Loucy (cell line): ENCODE measurements at regions not wholly inside any gene's neighbourhood (a gene's known extent, or its start where the extent isn't known, plus 50 kb on each side); places are given as distances from the start of the nearest gene placed in this dataset.

Experiments used
- H2AFZ ChIP-seq: fragments of 200-600 bp; sonication (generic); 2 replicates; pipeline ENCODE4 v1.6.0; 2016; ENCODE audit warnings: antibody characterized with exemption, mild to moderate bottlenecking, low read length, moderate library complexity
- H3F3A ChIP-seq: fragments of 200-600 bp; 2 replicates; pipeline ENCODE4 v1.6.0; 2016; ENCODE audit warnings: antibody characterized with exemption, low read depth, mild to moderate bottlenecking
- H3K27me3 ChIP-seq: fragments of 200-600 bp; sonication (generic); 2 replicates; pipeline ENCODE4 v1.6.1; 2014; ENCODE audit warnings: low read length, mild to moderate bottlenecking; ENCODE audit not compliant: insufficient read depth, poor library complexity, severe bottlenecking
- H3K36me3 ChIP-seq: fragments of 200-600 bp; sonication (generic); 2 replicates; pipeline ENCODE4 v1.6.1; 2016; ENCODE audit warnings: low read length; ENCODE audit not compliant: insufficient read depth
- H3K4me1 ChIP-seq: fragments of 200-600 bp; sonication (generic); 2 replicates; pipeline ENCODE4 v1.5.1; 2014; ENCODE audit warnings: low read length, mild to moderate bottlenecking; ENCODE audit not compliant: insufficient read depth, poor library complexity, severe bottlenecking
- H3K4me2 ChIP-seq: fragments of 200-600 bp; sonication (generic); 2 replicates; pipeline ENCODE4 v1.6.0; 2014; ENCODE audit warnings: antibody characterized with exemption, low read length, low read depth, mild to moderate bottlenecking; ENCODE audit not compliant: poor library complexity, severe bottlenecking
- H3K4me3 ChIP-seq: fragments of 200-600 bp; sonication (generic); 2 replicates; pipeline ENCODE4 v1.5.1; 2014; ENCODE audit warnings: low read length, mild to moderate bottlenecking, mixed read lengths; ENCODE audit not compliant: poor library complexity, severe bottlenecking
- H3K79me2 ChIP-seq: fragments of 200-600 bp; sonication (generic); 2 replicates; pipeline ENCODE4 v1.6.1; 2014; ENCODE audit warnings: low read length; ENCODE audit not compliant: insufficient read depth
- H3K9ac ChIP-seq: fragments of 200-600 bp; sonication (generic); 2 replicates; pipeline ENCODE4 v1.6.0; 2014; ENCODE audit warnings: mild to moderate bottlenecking, low read depth, low read length, moderate library complexity; ENCODE audit not compliant: poor library complexity, severe bottlenecking
- H3K9me2 ChIP-seq: fragments of 200-600 bp; sonication (generic); replicated peaks from 2 replicates; pipeline ENCODE4 v1.6.1; 2016; ENCODE audit warnings: low read depth, low read length, mixed read lengths
- H3K9me3 ChIP-seq: fragments of 200-600 bp; sonication (generic); 2 replicates; pipeline ENCODE4 v1.6.1; 2014; ENCODE audit warnings: mild to moderate bottlenecking, antibody characterized with exemption, low read length, low read depth; ENCODE audit not compliant: insufficient read depth
- H4K20me1 ChIP-seq: fragments of 200-600 bp; sonication (generic); 2 replicates; pipeline ENCODE4 v1.6.0; 2014; ENCODE audit warnings: antibody characterized with exemption, low read length, mild to moderate bottlenecking; ENCODE audit not compliant: insufficient read depth, poor library complexity, severe bottlenecking
- CTCF ChIP-seq: fragments of 200-600 bp; sonication (generic); conservative IDR thresholded peaks from 2 replicates; pipeline ENCODE4 v1.5.1; 2014; ENCODE audit warnings: mild to moderate bottlenecking, antibody characterized with exemption, low read length
- EZH2phosphoT487 ChIP-seq: fragments of 200-600 bp; IDR thresholded peaks from 2 replicates; pipeline ENCODE4 v1.6.1; 2018; ENCODE audit warnings: antibody characterized with exemption, mild to moderate bottlenecking, moderate library complexity, borderline replicate concordance

DNA sequence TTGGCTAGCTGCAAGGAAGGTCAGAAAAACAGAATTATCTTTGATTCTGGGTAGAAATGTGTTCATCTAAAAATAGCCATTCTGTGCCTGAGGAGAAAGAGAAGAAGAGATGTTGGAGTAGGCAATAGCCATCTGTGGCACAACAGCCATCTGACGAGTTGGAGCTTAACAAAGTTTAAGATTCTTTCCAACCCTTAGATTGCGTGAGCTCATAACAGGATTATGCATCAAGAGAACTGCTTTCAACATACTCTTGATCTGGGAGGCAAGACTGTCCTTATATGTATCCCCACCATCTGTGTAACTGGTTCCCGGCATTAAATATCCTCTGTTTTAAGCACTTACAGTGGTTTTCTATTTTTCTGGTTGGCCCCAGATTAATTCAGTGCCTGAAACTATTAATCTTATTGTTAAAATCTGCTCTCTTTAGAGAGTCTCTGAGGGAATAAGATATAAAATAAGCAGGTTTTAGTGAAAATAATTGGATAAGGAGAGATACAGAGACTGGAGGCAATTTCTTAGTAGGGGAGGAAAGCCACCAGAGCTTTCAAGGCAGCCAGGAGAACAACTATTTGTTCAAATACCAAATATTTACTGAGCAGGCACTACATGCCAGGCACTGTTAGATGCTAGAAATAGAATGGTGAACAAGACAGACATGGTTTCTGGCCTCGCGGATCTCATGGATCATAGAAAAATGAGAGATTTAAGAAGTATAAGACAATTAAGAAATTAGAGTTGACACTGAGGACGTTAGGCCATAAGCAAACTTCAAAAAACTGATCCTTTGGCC, 398.0 kb downstream of the SMARCA1 start:
- H3K27me3 ChIP-seq, result no peaks in the 10 kb centered on the region
- H3K9me2 ChIP-seq, result no peaks in the 10 kb centered on the region
- no peaks in the 10 kb centered on the region for H3K79me2 ChIP-seq
- H2AFZ ChIP-seq, result no peak overlapping the region
- no peak overlapping the region for H3K4me2 ChIP-seq
- H3K36me3 ChIP-seq, result no peaks in the 10 kb centered on the region
- no peaks in the 10 kb centered on the region for H3K9me3 ChIP-seq
- TF ChIP-seq EZH2phosphoT487, result no peak
- TF ChIP-seq CTCF, result no peak
- no peaks in the 10 kb centered on the region for H3F3A ChIP-seq
- H3K4me1 ChIP-seq, result no peaks in the 10 kb centered on the region
- H4K20me1 ChIP-seq, result no peaks in the 10 kb centered on the region
- H3K9ac ChIP-seq, result no peak overlapping the region
- no peak overlapping the region for H3K4me3 ChIP-seq

- no peaks in the 10 kb centered on the region for H3K9me3 ChIP-seq
- no peaks in the 10 kb centered on the region for H3K36me3 ChIP-seq
- no peak overlapping the region for H2AFZ ChIP-seq
- H3K9me2 ChIP-seq, result no peaks in the 10 kb centered on the region
- no peaks in the 10 kb centered on the region for H3F3A ChIP-seq
- H3K27me3 ChIP-seq, result no peaks in the 10 kb centered on the region
- H3K4me2 ChIP-seq, result no peak overlapping the region
- H4K20me1 ChIP-seq, result no peaks in the 10 kb centered on the region
- H3K9ac ChIP-seq, result no peak overlapping the region
- no peaks in the 10 kb centered on the region for H3K4me1 ChIP-seq
- H3K79me2 ChIP-seq, result no peaks in the 10 kb centered on the region
- TF ChIP-seq CTCF (no peak), EZH2phosphoT487 (no peak)
- no peak overlapping the region for H3K4me3 ChIP-seq
These were observed 399.5 kb downstream of the SMARCA1 start for GRCh38 chrX:129123795-129124194.

- Histone ChIP-seq H3F3A (no peaks in the 10 kb centered on the region), H3K9ac (no peak overlapping the region), H3K4me1 (no peaks in the 10 kb centered on the region), H3K9me3 (no peaks in the 10 kb centered on the region), H3K36me3 (no peaks in the 10 kb centered on the region), H4K20me1 (no peaks in the 10 kb centered on the region), H3K4me2 (no peak overlapping the region), H3K9me2 (no peaks in the 10 kb centered on the region), H3K4me3 (no peak overlapping the region), H3K79me2 (no peaks in the 10 kb centered on the region), H2AFZ (no peak overlapping the region), H3K27me3 (no peaks in the 10 kb centered on the region)
- TF ChIP-seq EZH2phosphoT487 (no peak), CTCF (0 out of 2 replicates have a peak, but pooled peaks have one; percentile 12)
These were observed 406.4 kb downstream of the SMARCA1 start for GRCh38 chrX:129116676-129117470.
